OCI-LY7 (cell line): ENCODE measurements at regions not wholly inside any gene's neighbourhood (a gene's known extent, or its start where the extent isn't known, plus 50 kb on each side); places are given as distances from the start of the nearest gene placed in this dataset.

ENCODE experiments used
- BruUV-seq: library from RNA; stranded (reverse); fragments of 400-500 nt; replicated peaks from 2 replicates; lab custom pipeline; 2021; lab: Mats Ljungman, UMichigan
- CTCF ChIA-PET: fragments of 300-600 bp; sonication (Branson Sonifier 250); formaldehyde crosslinking; loops from one replicate; lab custom pipeline; 2022; ENCODE audit warnings: antibody characterized with exemption; ENCODE audit not compliant: unreplicated experiment; lab: Charles Lee
- POLR2A ChIA-PET: fragments of 300-600 bp; sonication (Branson Sonifier 250); formaldehyde crosslinking; loops from one replicate; lab custom pipeline; 2022; ENCODE audit warnings: antibody characterized with exemption; lab: Charles Lee
- DNase-seq: peaks from one replicate; pipeline ENCODE4 v3.0.0-alpha.2; 2015; ENCODE audit warnings: low spot score
- H2AFZ ChIP-seq: fragments of 200-600 bp; sonication (generic), shearing (Covaris generic); 2 replicates; pipeline ENCODE4 v1.6.1; 2014; ENCODE audit warnings: mild to moderate bottlenecking, antibody characterized with exemption, low read length, moderate library complexity
- H3K27ac ChIP-seq: fragments of 200-600 bp; sonication (generic); 2 replicates; pipeline ENCODE4 v1.5.1; 2014; ENCODE audit warnings: mixed run types, low read depth, mild to moderate bottlenecking, moderate library complexity, low read length, inconsistent platforms; ENCODE audit not compliant: poor library complexity, severe bottlenecking
- H3K36me3 ChIP-seq: fragments of 200-600 bp; sonication (generic); 2 replicates; pipeline ENCODE4 v1.6.1; 2014; ENCODE audit warnings: mild to moderate bottlenecking, antibody characterized with exemption, low read length, moderate library complexity, mixed read lengths; ENCODE audit not compliant: insufficient read depth
- H3K4me1 ChIP-seq: fragments of 200-600 bp; sonication (generic); 2 replicates; pipeline ENCODE4 v1.5.1; 2014; ENCODE audit warnings: mild to moderate bottlenecking, low read length; ENCODE audit not compliant: insufficient read depth, poor library complexity, severe bottlenecking
- H3K4me2 ChIP-seq: fragments of 200-600 bp; sonication (generic); 2 replicates; pipeline ENCODE4 v1.6.1; 2014; ENCODE audit warnings: mild to moderate bottlenecking, low read length
- H3K4me3 ChIP-seq: fragments of 200-600 bp; sonication (generic); 2 replicates; pipeline ENCODE4 v1.5.1; 2014; ENCODE audit warnings: mild to moderate bottlenecking, low read depth, low read length; ENCODE audit not compliant: poor library complexity, severe bottlenecking
- H3K79me2 ChIP-seq: fragments of 200-600 bp; sonication (generic); 2 replicates; pipeline ENCODE4 v1.6.1; 2016; ENCODE audit warnings: low read depth, mild to moderate bottlenecking, low read length, moderate library complexity, mixed read lengths; ENCODE audit not compliant: insufficient read depth
- H3K9me2 ChIP-seq: fragments of 200-600 bp; sonication (generic); 2 replicates; pipeline ENCODE4 v1.6.1; 2016; ENCODE audit warnings: mild to moderate bottlenecking, low read length, mixed read lengths; ENCODE audit not compliant: insufficient read depth
- H3K9me3 ChIP-seq: fragments of 200-600 bp; sonication (generic); 2 replicates; pipeline ENCODE4 v1.6.1; 2014; ENCODE audit warnings: mild to moderate bottlenecking, mixed run types, low read length, mixed read lengths
- H4K20me1 ChIP-seq: fragments of 200-600 bp; sonication (generic); 2 replicates; pipeline ENCODE4 v1.6.1; 2014; ENCODE audit warnings: mild to moderate bottlenecking, antibody characterized with exemption, low read length, moderate library complexity, mixed read lengths; ENCODE audit not compliant: insufficient read depth
- EZH2phosphoT487 ChIP-seq: fragments of 200-600 bp; sonication (generic); IDR thresholded peaks from 2 replicates; pipeline ENCODE4 v1.6.1; 2018; ENCODE audit warnings: low read depth, borderline replicate concordance, mild to moderate bottlenecking, mixed run types, antibody characterized with exemption, low read length, moderate library complexity, mixed read lengths
- intact Hi-C: fragments of 100-400 bp; cut with micrococcal nuclease; formaldehyde crosslinking; loops from one replicate; pipeline ENCODE4 v1.10.0; 2022; ENCODE audit not compliant: unreplicated experiment
- TF ChIP-seq, protein P1 (sequence below): fragments of 200-600 bp; sonication (generic); conservative IDR thresholded peaks from 2 replicates; pipeline ENCODE4 v1.5.1; 2014; ENCODE audit warnings: mild to moderate bottlenecking, antibody characterized with exemption, low read length, moderate library complexity, mixed read lengths

DNA sequence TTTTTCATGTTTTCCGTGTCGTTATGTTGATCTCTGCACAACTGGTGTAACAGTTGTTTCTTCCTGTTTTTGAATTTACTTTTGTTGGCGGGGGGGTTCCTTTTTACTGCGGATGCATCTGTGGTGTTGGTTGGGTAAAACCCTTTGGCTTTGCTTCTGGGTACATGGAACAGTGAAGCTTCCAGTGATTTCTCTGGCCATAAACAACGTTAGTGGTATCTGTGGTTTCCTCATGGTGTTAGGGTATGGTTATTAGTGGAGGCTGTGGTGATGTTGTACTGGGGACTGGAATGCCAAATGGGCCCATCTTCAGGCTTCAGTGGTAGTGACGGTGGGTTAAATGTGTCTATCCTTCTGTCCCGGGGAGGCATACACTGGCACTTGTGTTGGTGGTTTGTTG is 285.4 kb upstream of the ZNF804A start:
- no peak overlapping the region for H3K4me3 ChIP-seq
- intact Hi-C loops = no loop called here
- no peaks in the 10 kb centered on the region for H3K9me3 ChIP-seq
- H3K4me1 ChIP-seq = no peaks in the 10 kb centered on the region
- CTCF ChIA-PET = no interaction called here
- no peak overlapping the region for H3K4me2 ChIP-seq
- H4K20me1 ChIP-seq = no peaks in the 10 kb centered on the region
- no peak overlapping the region for H3K27ac ChIP-seq
- BruUV-seq = no TSS peak
- TF ChIP-seq, protein P1, sequence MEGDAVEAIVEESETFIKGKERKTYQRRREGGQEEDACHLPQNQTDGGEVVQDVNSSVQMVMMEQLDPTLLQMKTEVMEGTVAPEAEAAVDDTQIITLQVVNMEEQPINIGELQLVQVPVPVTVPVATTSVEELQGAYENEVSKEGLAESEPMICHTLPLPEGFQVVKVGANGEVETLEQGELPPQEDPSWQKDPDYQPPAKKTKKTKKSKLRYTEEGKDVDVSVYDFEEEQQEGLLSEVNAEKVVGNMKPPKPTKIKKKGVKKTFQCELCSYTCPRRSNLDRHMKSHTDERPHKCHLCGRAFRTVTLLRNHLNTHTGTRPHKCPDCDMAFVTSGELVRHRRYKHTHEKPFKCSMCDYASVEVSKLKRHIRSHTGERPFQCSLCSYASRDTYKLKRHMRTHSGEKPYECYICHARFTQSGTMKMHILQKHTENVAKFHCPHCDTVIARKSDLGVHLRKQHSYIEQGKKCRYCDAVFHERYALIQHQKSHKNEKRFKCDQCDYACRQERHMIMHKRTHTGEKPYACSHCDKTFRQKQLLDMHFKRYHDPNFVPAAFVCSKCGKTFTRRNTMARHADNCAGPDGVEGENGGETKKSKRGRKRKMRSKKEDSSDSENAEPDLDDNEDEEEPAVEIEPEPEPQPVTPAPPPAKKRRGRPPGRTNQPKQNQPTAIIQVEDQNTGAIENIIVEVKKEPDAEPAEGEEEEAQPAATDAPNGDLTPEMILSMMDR = no peak
- TF ChIP-seq EZH2phosphoT487 = no peak
- H3K36me3 ChIP-seq = no peaks in the 10 kb centered on the region
- H3K79me2 ChIP-seq = no peaks in the 10 kb centered on the region
- POLR2A ChIA-PET = no interaction called here
- no peaks in the 10 kb centered on the region for H3K9me2 ChIP-seq
- no peak overlapping the region for H2AFZ ChIP-seq
- DNase-seq = no peak

GRCh38 chr2:184314829-184315228 is 283.5 kb upstream of the ZNF804A start:
- no peaks in the 10 kb centered on the region for H3K79me2 ChIP-seq
- H3K4me3 ChIP-seq = no peak overlapping the region
- H3K4me2 ChIP-seq = no peak overlapping the region
- ChIA-PET POLR2A (interaction anchor here (0.9 to 1.5 kb wide), 2 partner anchors 9 to 21 kb away, joined by 4 read pairs; no protein-coding TSS in a partner anchor), CTCF (no interaction called here)
- intact Hi-C loops = no loop called here
- H4K20me1 ChIP-seq = no peaks in the 10 kb centered on the region
- no peaks in the 10 kb centered on the region for H3K36me3 ChIP-seq
- no peaks in the 10 kb centered on the region for H3K9me3 ChIP-seq
- H3K27ac ChIP-seq = no peak overlapping the region
- no peaks in the 10 kb centered on the region for H3K4me1 ChIP-seq
- no peak overlapping the region for H2AFZ ChIP-seq
- TF ChIP-seq, protein P1 = no peak
- TF ChIP-seq EZH2phosphoT487 = no peak
- DNase-seq = no peak
- no TSS peak for BruUV-seq
- H3K9me2 ChIP-seq = no peaks in the 10 kb centered on the region

- ChIA-PET CTCF (no interaction called here), POLR2A (no interaction called here)
- no peaks in the 10 kb centered on the region for H3K9me3 ChIP-seq
- no peaks in the 10 kb centered on the region for H3K79me2 ChIP-seq
- H3K36me3 ChIP-seq = no peaks in the 10 kb centered on the region
- intact Hi-C loops = no loop called here
- H4K20me1 ChIP-seq = no peaks in the 10 kb centered on the region
- no peak overlapping the region for H3K27ac ChIP-seq
- no peak overlapping the region for H3K4me3 ChIP-seq
- no peak overlapping the region for H3K4me2 ChIP-seq
- BruUV-seq = no TSS peak
- DNase-seq = no peak
- H3K4me1 ChIP-seq = no peaks in the 10 kb centered on the region
- H2AFZ ChIP-seq = no peak overlapping the region
- H3K9me2 ChIP-seq = no peaks in the 10 kb centered on the region
- TF ChIP-seq EZH2phosphoT487 = no peak
- TF ChIP-seq, protein P1 = no peak
Measured at GRCh38 chr2:184316921-184317320, 281.4 kb upstream of the ZNF804A start.
